GM12801 (cell line): ENCODE measurements at regions not wholly inside any gene's neighbourhood (a gene's known extent, or its start where the extent isn't known, plus 50 kb on each side); places are given as distances from the start of the nearest gene placed in this dataset.

Experiments used
- CTCF ChIP-seq: IDR thresholded peaks from one replicate; pipeline ENCODE4 v1.5.1; 2011; ENCODE audit warnings: control low read depth; ENCODE audit not compliant: insufficient read length; ENCODE audit errors: extremely low read depth

GRCh38 chr4:107380190-107380589 lies 339.8 kb downstream of the PAPSS1 start:
- TF ChIP-seq CTCF: no peak

- no peak for TF ChIP-seq CTCF
Measured at GRCh38 chr4:107379054-107379869, 340.8 kb downstream of the PAPSS1 start.

GRCh38 chr4:107376293-107376692 lies 340.2 kb upstream of the DKK2 start:
- TF ChIP-seq CTCF: no peak

- no peak for TF ChIP-seq CTCF
Measured at GRCh38 chr4:107366900-107367299, 330.8 kb upstream of the DKK2 start.

GRCh38 chr4:107366016-107366735 lies 330.1 kb upstream of the DKK2 start:
- no peak for TF ChIP-seq CTCF

- no peak for TF ChIP-seq CTCF
Measured at GRCh38 chr4:107363125-107363524, 327.0 kb upstream of the DKK2 start.

- TF ChIP-seq CTCF: no peak
Measured at GRCh38 chr4:107359208-107359607, 323.1 kb upstream of the DKK2 start.
